ENCODE measurements at regions not wholly inside any gene's neighbourhood (a gene's known extent, or its start where the extent isn't known, plus 50 kb on each side); places are given as distances from the start of the nearest gene placed in this dataset.

- H3K9me2 ChIP-seq (replicated peaks; ENCODE audit: low read length), result no peaks in the 10 kb centered on the region
- BruUV-seq (replicated peaks), result no TSS peak
- no peak for ATAC-seq
- H3F3A ChIP-seq (ENCODE audit: low read length, unreplicated experiment), result no peaks in the 10 kb centered on the region
- TF ChIP-seq CTCF (conservative IDR thresholded peaks at IDR 0.05; ENCODE audit: low read depth, low read length) (no peak), EZH2phosphoT487 (IDR thresholded peaks at IDR 0.05; ENCODE audit: borderline replicate concordance, low read length) (no peak), EZH2 (IDR thresholded peaks at IDR 0.05; ENCODE audit: low read length, unreplicated experiment) (no peak)
- no peak overlapping the region for H3K27ac ChIP-seq (ENCODE audit: low read length)
- DNase-seq, result no peak
- intact Hi-C loops (cut with micrococcal nuclease), result no loop called here
- H2AFZ ChIP-seq (ENCODE audit: low read length), result no peak overlapping the region
- H3K4me1 ChIP-seq (ENCODE audit: insufficient read depth, low read length), result no peaks in the 10 kb centered on the region
- H3K9ac ChIP-seq (ENCODE audit: low read length), result no peak overlapping the region
- H3K4me3 ChIP-seq (ENCODE audit: low read length), result no peak overlapping the region
- H4K20me1 ChIP-seq (ENCODE audit: low read length), result no peaks in the 10 kb centered on the region
- H3K36me3 ChIP-seq (ENCODE audit: low read depth, low read length), result no peaks in the 10 kb centered on the region
- H3K4me2 ChIP-seq (ENCODE audit: low read length), result no peak overlapping the region
- H3K79me2 ChIP-seq (ENCODE audit: low read length), result no peaks in the 10 kb centered on the region
- no peaks in the 10 kb centered on the region for H3K27me3 ChIP-seq (ENCODE audit: low read length)
- 0 out of 2 replicates have a peak, but pooled peaks cover 4% of the 10 kb centered on the region for H3K9me3 ChIP-seq (ENCODE audit: low read length)
- CTCF ChIA-PET, result no interaction called here
- POLR2A ChIA-PET (ENCODE audit: unreplicated experiment), result no interaction called here
Observed at GRCh38 chr21:41031701-41032220, 136.2 kb upstream of the BACE2 start.

GRCh38 chr21:41032541-41032940 lies 135.4 kb upstream of the BACE2 start:
- intact Hi-C loops (cut with micrococcal nuclease), result no loop called here
- ATAC-seq, result no peak
- no TSS peak for BruUV-seq (replicated peaks)
- no peaks in the 10 kb centered on the region for H3K4me1 ChIP-seq (ENCODE audit: insufficient read depth, low read length)
- no peak overlapping the region for H3K9ac ChIP-seq (ENCODE audit: low read length)
- H3K79me2 ChIP-seq (ENCODE audit: low read length), result no peaks in the 10 kb centered on the region
- DNase-seq, result peak; percentile 33
- H3K4me2 ChIP-seq (ENCODE audit: low read length), result no peak overlapping the region
- no peaks in the 10 kb centered on the region for H3K27me3 ChIP-seq (ENCODE audit: low read length)
- H3K9me2 ChIP-seq (replicated peaks; ENCODE audit: low read length), result no peaks in the 10 kb centered on the region
- no peaks in the 10 kb centered on the region for H3K36me3 ChIP-seq (ENCODE audit: low read depth, low read length)
- H3K4me3 ChIP-seq (ENCODE audit: low read length), result no peak overlapping the region
- H3F3A ChIP-seq (ENCODE audit: low read length, unreplicated experiment), result no peaks in the 10 kb centered on the region
- H2AFZ ChIP-seq (ENCODE audit: low read length), result no peak overlapping the region
- no peaks in the 10 kb centered on the region for H4K20me1 ChIP-seq (ENCODE audit: low read length)
- ChIA-PET POLR2A (ENCODE audit: unreplicated experiment) (no interaction called here), CTCF (no interaction called here)
- no peak for TF ChIP-seq EZH2phosphoT487 (IDR thresholded peaks at IDR 0.05; ENCODE audit: borderline replicate concordance, low read length)
- TF ChIP-seq EZH2 (IDR thresholded peaks at IDR 0.05; ENCODE audit: low read length, unreplicated experiment), result no peak
- no peak for TF ChIP-seq CTCF (conservative IDR thresholded peaks at IDR 0.05; ENCODE audit: low read depth, low read length)
- H3K9me3 ChIP-seq (ENCODE audit: low read length), result no peaks in the 10 kb centered on the region
- H3K27ac ChIP-seq (ENCODE audit: low read length), result no peak overlapping the region

GRCh38 chr21:41037212-41037611 lies 130.7 kb upstream of the BACE2 start:
- H3K4me2 ChIP-seq (ENCODE audit: low read length), result no peak overlapping the region
- no peak overlapping the region for H3K27ac ChIP-seq (ENCODE audit: low read length)
- ATAC-seq, result no peak
- H3F3A ChIP-seq (ENCODE audit: low read length, unreplicated experiment), result no peaks in the 10 kb centered on the region
- no peak for TF ChIP-seq EZH2 (IDR thresholded peaks at IDR 0.05; ENCODE audit: low read length, unreplicated experiment)
- TF ChIP-seq CTCF (conservative IDR thresholded peaks at IDR 0.05; ENCODE audit: low read depth, low read length), result no peak
- no peak for TF ChIP-seq EZH2phosphoT487 (IDR thresholded peaks at IDR 0.05; ENCODE audit: borderline replicate concordance, low read length)
- H3K9me2 ChIP-seq (replicated peaks; ENCODE audit: low read length), result no peaks in the 10 kb centered on the region
- ChIA-PET POLR2A (ENCODE audit: unreplicated experiment) (no interaction called here), CTCF (no interaction called here)
- no peaks in the 10 kb centered on the region for H3K27me3 ChIP-seq (ENCODE audit: low read length)
- DNase-seq, result no peak
- H3K36me3 ChIP-seq (ENCODE audit: low read depth, low read length), result no peaks in the 10 kb centered on the region
- H3K9ac ChIP-seq (ENCODE audit: low read length), result no peak overlapping the region
- H4K20me1 ChIP-seq (ENCODE audit: low read length), result no peaks in the 10 kb centered on the region
- no TSS peak for BruUV-seq (replicated peaks)
- intact Hi-C loops (cut with micrococcal nuclease), result no loop called here
- no peaks in the 10 kb centered on the region for H3K4me1 ChIP-seq (ENCODE audit: insufficient read depth, low read length)
- no peaks in the 10 kb centered on the region for H3K79me2 ChIP-seq (ENCODE audit: low read length)
- H3K9me3 ChIP-seq (ENCODE audit: low read length), result no peaks in the 10 kb centered on the region
- H3K4me3 ChIP-seq (ENCODE audit: low read length), result no peak overlapping the region
- H2AFZ ChIP-seq (ENCODE audit: low read length), result no peak overlapping the region

Data from PC-3 (cell line).